ENCODE measurements at regions not wholly inside any gene's neighbourhood (a gene's known extent, or its start where the extent isn't known, plus 50 kb on each side); places are given as distances from the start of the nearest gene placed in this dataset.

DNA sequence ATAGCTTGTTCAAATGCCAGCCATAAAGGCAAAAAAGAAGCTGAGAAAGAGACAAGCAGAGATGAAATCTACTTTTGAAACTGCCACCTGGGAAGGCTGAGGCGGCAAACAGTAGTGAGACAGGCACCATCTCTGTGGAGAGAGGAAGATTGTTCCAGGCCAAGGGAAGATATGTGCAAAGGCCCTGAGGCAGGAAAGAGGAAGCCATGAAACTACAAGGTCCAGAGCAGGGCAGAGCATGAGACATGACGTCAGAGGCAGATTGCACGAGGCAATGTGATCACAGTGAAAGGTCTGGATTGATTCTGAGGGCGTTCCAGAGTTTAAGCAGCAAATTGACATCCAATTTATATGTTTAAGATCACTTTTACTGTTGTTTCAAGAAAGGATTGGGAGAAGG, 226.1 kb downstream of the QDPR start:
- Histone ChIP-seq H3K27me3 (no peaks in the 10 kb centered on the region), H3K36me3 (no peaks in the 10 kb centered on the region), H3K9me3 (no peaks in the 10 kb centered on the region), H3K4me3 (replicated peaks in 1 of 3) (no peak overlapping the region), H3K27ac (no peak overlapping the region), H3K4me1 (peaks cover 0 to 5% of the 10 kb centered on the region in 2 donors)
- DNase-seq, result no peak
- TF ChIP-seq, protein P1, sequence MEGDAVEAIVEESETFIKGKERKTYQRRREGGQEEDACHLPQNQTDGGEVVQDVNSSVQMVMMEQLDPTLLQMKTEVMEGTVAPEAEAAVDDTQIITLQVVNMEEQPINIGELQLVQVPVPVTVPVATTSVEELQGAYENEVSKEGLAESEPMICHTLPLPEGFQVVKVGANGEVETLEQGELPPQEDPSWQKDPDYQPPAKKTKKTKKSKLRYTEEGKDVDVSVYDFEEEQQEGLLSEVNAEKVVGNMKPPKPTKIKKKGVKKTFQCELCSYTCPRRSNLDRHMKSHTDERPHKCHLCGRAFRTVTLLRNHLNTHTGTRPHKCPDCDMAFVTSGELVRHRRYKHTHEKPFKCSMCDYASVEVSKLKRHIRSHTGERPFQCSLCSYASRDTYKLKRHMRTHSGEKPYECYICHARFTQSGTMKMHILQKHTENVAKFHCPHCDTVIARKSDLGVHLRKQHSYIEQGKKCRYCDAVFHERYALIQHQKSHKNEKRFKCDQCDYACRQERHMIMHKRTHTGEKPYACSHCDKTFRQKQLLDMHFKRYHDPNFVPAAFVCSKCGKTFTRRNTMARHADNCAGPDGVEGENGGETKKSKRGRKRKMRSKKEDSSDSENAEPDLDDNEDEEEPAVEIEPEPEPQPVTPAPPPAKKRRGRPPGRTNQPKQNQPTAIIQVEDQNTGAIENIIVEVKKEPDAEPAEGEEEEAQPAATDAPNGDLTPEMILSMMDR (IDR thresholded peaks at IDR 0.05), result no peak
- TF ChIP-seq POLR2A (IDR thresholded peaks at IDR 0.05), result no peak
- intact Hi-C loops (cut with DNase I), result no loop called here
- WGBS, 2 donors, result 86 to 90% methylated on average over 4 of the region's 4 CpGs

DNA sequence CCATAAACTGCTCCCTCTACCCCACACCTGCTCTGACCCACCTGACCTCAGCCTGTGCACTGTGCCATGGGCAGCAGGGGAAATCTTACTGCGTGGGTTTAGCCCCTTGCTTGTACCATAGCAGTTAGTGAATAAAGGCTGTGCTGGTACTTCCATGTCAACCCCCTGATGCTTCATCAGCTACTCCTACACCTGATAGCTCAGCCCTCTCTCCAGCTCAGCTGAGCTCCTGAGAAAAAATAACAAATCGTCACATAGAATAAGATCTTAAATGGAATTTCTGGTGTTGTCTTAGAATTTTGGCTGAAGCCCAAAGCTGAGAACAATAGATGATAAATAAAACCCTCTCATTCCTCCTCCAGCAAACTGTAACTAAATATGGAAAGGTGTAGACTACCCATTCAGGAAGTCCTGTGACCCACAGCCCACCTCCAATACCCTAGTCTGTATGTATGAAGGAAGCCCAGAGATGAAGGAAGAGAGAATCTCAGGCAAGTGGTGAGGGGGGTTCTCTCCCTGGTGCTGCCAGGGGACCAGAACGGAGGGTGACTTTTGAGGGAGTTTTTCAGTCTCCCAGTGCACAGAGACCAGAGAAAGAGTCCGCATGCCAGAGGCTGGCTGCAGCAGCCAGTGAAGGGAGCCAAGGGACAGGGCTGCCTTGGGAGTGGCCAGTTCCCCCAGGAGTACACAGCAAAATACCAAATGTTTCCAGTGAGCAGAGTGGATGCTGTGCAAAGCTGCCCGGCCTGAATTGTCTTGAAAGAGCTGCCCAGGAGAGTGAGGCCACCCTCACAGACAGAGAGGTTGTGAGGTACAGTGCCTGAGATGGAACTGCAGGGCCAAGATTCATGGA, 227.3 kb downstream of the QDPR start:
- no peak for DNase-seq
- Histone ChIP-seq H3K9me3 (no peaks in the 10 kb centered on the region), H3K27ac (no peak overlapping the region), H3K36me3 (no peaks in the 10 kb centered on the region), H3K4me1 (peaks cover 0 to 5% of the 10 kb centered on the region in 2 donors), H3K4me3 (replicated peaks in 1 of 3) (no peak overlapping the region), H3K27me3 (no peaks in the 10 kb centered on the region)
- 62 to 67% methylated on average over 5 of the region's 5 CpGs for WGBS, 2 donors
- intact Hi-C loops (cut with DNase I), result no loop called here
- no peak for TF ChIP-seq POLR2A (IDR thresholded peaks at IDR 0.05)
- TF ChIP-seq, protein P1 (IDR thresholded peaks at IDR 0.05), result no peak

DNA sequence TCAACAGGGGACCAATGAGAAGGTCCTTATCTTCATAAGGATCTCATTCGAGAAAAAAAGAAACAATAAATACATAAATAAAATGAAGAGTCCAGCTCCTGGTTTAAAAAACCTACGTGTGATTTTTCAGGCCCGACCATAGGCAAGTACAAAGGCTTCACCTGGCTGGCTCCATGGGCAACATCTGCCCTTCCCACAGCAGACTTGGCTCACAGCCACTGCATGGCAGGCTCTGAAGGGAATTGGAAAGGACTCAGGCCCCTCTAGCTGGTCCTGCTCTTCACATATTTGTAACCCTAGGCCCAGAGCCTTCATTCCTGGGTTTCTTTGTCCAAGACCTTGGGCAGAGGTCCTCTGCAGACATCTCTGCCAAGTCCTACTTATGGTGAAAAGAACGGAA, 228.1 kb downstream of the QDPR start:
- H3K4me3 ChIP-seq (replicated peaks in 1 of 3), result no peak overlapping the region
- DNase-seq, result peak; percentile 39 to 63
- peaks cover 0 to 5% of the 10 kb centered on the region in 2 donors for H3K4me1 ChIP-seq
- WGBS, 2 donors, result 54 to 66% methylated on average over 4 of the region's 4 CpGs
- TF ChIP-seq, protein P1 (IDR thresholded peaks at IDR 0.05), result no peak
- intact Hi-C loops (cut with DNase I), result no loop called here
- no peaks in the 10 kb centered on the region for H3K36me3 ChIP-seq
- H3K9me3 ChIP-seq, result no peaks in the 10 kb centered on the region
- no peak overlapping the region for H3K27ac ChIP-seq
- no peaks in the 10 kb centered on the region for H3K27me3 ChIP-seq

DNA sequence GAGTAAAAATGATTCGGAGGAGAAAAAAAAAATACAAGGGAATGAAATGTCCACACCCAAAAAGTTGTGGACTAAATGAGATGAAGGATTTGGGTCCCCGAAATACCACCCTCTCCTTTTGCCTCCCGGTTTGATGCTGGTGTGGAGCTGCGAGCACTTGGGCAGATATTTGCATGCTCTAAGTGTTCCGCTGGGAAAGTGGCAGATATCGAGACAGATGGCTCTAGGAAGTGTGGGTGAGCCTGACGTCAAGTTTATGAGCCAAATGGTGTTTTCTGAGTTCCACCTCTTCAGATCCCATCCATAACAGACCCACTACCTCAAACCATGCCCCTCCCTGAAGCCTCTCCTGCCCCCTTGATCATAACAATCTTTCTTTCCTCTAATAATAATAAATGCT, 228.6 kb downstream of the QDPR start:
- DNase-seq, result no peak
- Histone ChIP-seq H3K9me3 (no peaks in the 10 kb centered on the region), H3K27me3 (no peaks in the 10 kb centered on the region), H3K36me3 (no peaks in the 10 kb centered on the region), H3K4me1 (peaks cover 0 to 5% of the 10 kb centered on the region in 2 donors), H3K27ac (no peak overlapping the region), H3K4me3 (replicated peaks in 1 of 3) (no peak overlapping the region)
- TF ChIP-seq, protein P1 (IDR thresholded peaks at IDR 0.05), result no peak
- TF ChIP-seq POLR2A (IDR thresholded peaks at IDR 0.05), result no peak
- WGBS, 2 donors, result 93 to 94% methylated on average over 7 of the region's 7 CpGs
- intact Hi-C loops (cut with DNase I), result no loop called here

DNA sequence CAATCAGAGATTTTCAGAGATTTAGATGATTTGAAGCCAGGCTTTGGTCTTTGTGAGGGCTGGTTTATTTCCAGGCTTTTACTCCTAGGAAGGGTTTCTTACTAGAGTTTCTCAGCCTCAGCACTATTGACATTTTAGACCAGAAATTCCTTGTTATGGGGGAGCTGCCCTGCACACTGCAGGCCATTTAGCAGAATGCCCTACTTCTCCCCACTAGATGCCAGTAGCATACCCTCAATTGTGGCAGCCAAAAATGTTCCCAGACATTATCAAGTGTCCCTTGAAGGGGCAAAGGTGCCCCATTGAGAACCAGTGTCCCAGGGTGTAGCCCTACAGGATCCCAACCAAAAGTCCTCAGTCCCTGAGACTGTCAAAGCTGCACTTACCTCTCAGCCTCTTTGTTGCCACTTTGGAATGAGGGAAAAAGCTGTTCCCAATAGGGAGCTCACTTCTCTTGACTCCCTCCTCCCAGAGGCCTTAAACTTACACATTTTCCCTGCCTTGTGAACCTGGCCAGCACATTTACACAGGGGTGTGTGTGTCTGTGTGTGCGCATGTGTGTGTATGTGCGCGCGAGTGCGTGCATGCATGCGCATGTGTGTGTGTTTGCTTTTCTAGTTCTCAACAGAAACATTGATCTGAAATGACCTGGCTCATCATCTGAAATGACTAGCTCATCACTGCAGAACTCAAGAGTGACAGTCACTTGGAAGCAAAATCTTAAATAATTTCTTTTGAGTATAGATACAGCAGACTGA, 231.4 kb downstream of the QDPR start:
- no peak for DNase-seq
- H3K27ac ChIP-seq, result no peak overlapping the region
- TF ChIP-seq, protein P1 (IDR thresholded peaks at IDR 0.05), result no peak
- H3K27me3 ChIP-seq, result no peaks in the 10 kb centered on the region
- H3K4me3 ChIP-seq (replicated peaks in 1 of 3), result no peak overlapping the region
- H3K36me3 ChIP-seq, result no peaks in the 10 kb centered on the region
- H3K9me3 ChIP-seq, result no peaks in the 10 kb centered on the region
- WGBS, 2 donors, result 92 to 96% methylated on average over 6 of the region's 6 CpGs
- intact Hi-C loops (cut with DNase I), result no loop called here
- H3K4me1 ChIP-seq, result peaks cover 0 to 5% of the 10 kb centered on the region in 2 donors
